GM23338 (cell line): ENCODE measurements at regions not wholly inside any gene's neighbourhood (a gene's known extent, or its start where the extent isn't known, plus 50 kb on each side); places are given as distances from the start of the nearest gene placed in this dataset.

Source experiments
- ATAC-seq: fragments of 200-7000 bp; cut with Tn5 transposase; 3 replicates; pipeline ENCODE4 v1.9.1; 2020
- DNase-seq: peaks from one replicate; pipeline ENCODE4 v3.0.0-alpha.2; 2015; ENCODE audit warnings: low spot score
- H2AFZ ChIP-seq: fragments of 200-600 bp; sonication (generic); 2 replicates; pipeline ENCODE4 v1.8.0; 2016; ENCODE audit warnings: antibody characterized with exemption, mild to moderate bottlenecking, moderate library complexity
- H3F3A ChIP-seq: fragments of 200-600 bp; sonication (generic); replicated peaks from 2 replicates; pipeline ENCODE4 v1.8.0; 2017; ENCODE audit warnings: antibody characterized with exemption, mixed run types, low read depth
- H3K27ac ChIP-seq: fragments of 200-600 bp; sonication (generic); 2 replicates; pipeline ENCODE4 v1.6.1; 2016; ENCODE audit warnings: low read depth
- H3K27me3 ChIP-seq: fragments of 200-600 bp; sonication (generic); 2 replicates; pipeline ENCODE4 v1.8.0; 2016; ENCODE audit warnings: mild to moderate bottlenecking, mixed run types, moderate library complexity; ENCODE audit not compliant: insufficient read depth
- H3K36me3 ChIP-seq: fragments of 200-600 bp; sonication (generic); 2 replicates; pipeline ENCODE4 v1.8.0; 2016; ENCODE audit warnings: mild to moderate bottlenecking; ENCODE audit not compliant: insufficient read depth
- H3K4me1 ChIP-seq: fragments of 200-600 bp; sonication (generic); 2 replicates; pipeline ENCODE4 v1.8.0; 2016; ENCODE audit warnings: mild to moderate bottlenecking, moderate library complexity; ENCODE audit not compliant: insufficient read depth
- H3K4me2 ChIP-seq: fragments of 200-600 bp; sonication (generic); 2 replicates; pipeline ENCODE4 v1.7.1; 2017; ENCODE audit warnings: mixed run types
- H3K4me3 ChIP-seq: fragments of 200-600 bp; sonication (generic); 2 replicates; pipeline ENCODE4 v1.6.1; 2016; ENCODE audit warnings: mixed run types
- H3K79me2 ChIP-seq: fragments of 200-600 bp; sonication (generic); replicated peaks from 2 replicates; pipeline ENCODE4 v1.8.0; 2017; ENCODE audit warnings: mild to moderate bottlenecking; ENCODE audit not compliant: insufficient read depth
- H3K9me2 ChIP-seq: fragments of 200-600 bp; sonication (generic); 2 replicates; pipeline ENCODE4 v1.8.0; 2017; ENCODE audit not compliant: insufficient read depth
- H4K20me1 ChIP-seq: fragments of 200-600 bp; sonication (generic); replicated peaks from 2 replicates; pipeline ENCODE4 v1.8.0; 2017; ENCODE audit warnings: mild to moderate bottlenecking; ENCODE audit not compliant: insufficient read depth
- H3K27ac Mint-ChIP-seq: 2 replicates; pipeline ENCODE4 v1.8.0; 2020; ENCODE audit warnings: inconsistent platforms, mild to moderate bottlenecking, moderate library complexity, mixed read lengths
- H3K27me3 Mint-ChIP-seq: 3 replicates; pipeline ENCODE4 v1.8.0; 2022; ENCODE audit warnings: low read depth, mild to moderate bottlenecking, moderate library complexity, mixed read lengths, inconsistent platforms; ENCODE audit not compliant: insufficient read depth, poor library complexity
- H3K36me3 Mint-ChIP-seq: 3 replicates; pipeline ENCODE4 v1.8.0; 2021; ENCODE audit warnings: low read depth, mild to moderate bottlenecking, inconsistent platforms, moderate library complexity, mixed read lengths
- H3K4me1 Mint-ChIP-seq: 3 replicates; pipeline ENCODE4 v1.8.0; 2020; ENCODE audit warnings: mild to moderate bottlenecking, inconsistent platforms, mixed read lengths
- H3K4me3 Mint-ChIP-seq: 3 replicates; pipeline ENCODE4 v1.8.0; 2021; ENCODE audit warnings: moderate library complexity, mild to moderate bottlenecking, inconsistent platforms, mixed read lengths
- H3K9me3 Mint-ChIP-seq: 3 replicates; pipeline ENCODE4 v1.8.0; 2020; ENCODE audit warnings: moderate library complexity, mild to moderate bottlenecking, inconsistent platforms, mixed read lengths
- EZH2 ChIP-seq: fragments of 200-600 bp; sonication (generic); IDR thresholded peaks from one replicate; pipeline ENCODE4 v1.8.0; 2017; ENCODE audit warnings: antibody characterized with exemption, mild to moderate bottlenecking, low read depth; ENCODE audit not compliant: unreplicated experiment
- EZH2phosphoT487 ChIP-seq: fragments of 200-600 bp; sonication (generic); IDR thresholded peaks from one replicate; pipeline ENCODE4 v1.8.1; 2018; ENCODE audit warnings: antibody characterized with exemption; ENCODE audit not compliant: unreplicated experiment
- JUNB ChIP-seq: IDR thresholded peaks from one replicate; pipeline ENCODE4 v1.6.1; 2016; ENCODE audit warnings: antibody characterized with exemption; ENCODE audit not compliant: unreplicated experiment
- POLR2AphosphoS5 ChIP-seq: IDR thresholded peaks from 2 replicates; pipeline ENCODE4 v1.6.1; 2016; ENCODE audit warnings: antibody characterized with exemption, low read depth
- STAT1 ChIP-seq: IDR thresholded peaks from one replicate; pipeline ENCODE4 v1.6.1; 2016; ENCODE audit warnings: antibody characterized with exemption; ENCODE audit not compliant: unreplicated experiment
- ZNF114 ChIP-seq: fragments of 250-450 bp; sonication (Bioruptor Pico); IDR thresholded peaks from 2 replicates; pipeline ENCODE4 v1.5.0; 2020; ENCODE audit warnings: mild to moderate bottlenecking, moderate library complexity
- ZNF331 ChIP-seq: fragments of 250-450 bp; sonication (Bioruptor Pico); IDR thresholded peaks from 2 replicates; pipeline ENCODE4 v1.5.0; 2020; ENCODE audit warnings: low read depth, mild to moderate bottlenecking, moderate library complexity
- TF ChIP-seq, protein P1 (sequence below): IDR thresholded peaks from one replicate; pipeline ENCODE4 v1.6.1; 2018; ENCODE audit warnings: antibody characterized with exemption; ENCODE audit not compliant: unreplicated experiment
- TF ChIP-seq, protein P2 (sequence below): IDR thresholded peaks from 2 replicates; pipeline ENCODE4 v1.6.1; 2016; ENCODE audit warnings: antibody characterized with exemption
- TF ChIP-seq, protein P3 (sequence below), 2 experiments: fragments of 200-600 bp in 1 of 2; sonication (generic) in 1 of 2; conservative IDR thresholded peaks; 2 replicates each; pipeline versions ENCODE4 v1.5.1 to v1.6.1; 2016 to 2017; ENCODE audit warnings: antibody characterized with exemption in 2 of 2, low read depth in 2 of 2, mild to moderate bottlenecking in 2 of 2, moderate library complexity in 1 of 2

DNA sequence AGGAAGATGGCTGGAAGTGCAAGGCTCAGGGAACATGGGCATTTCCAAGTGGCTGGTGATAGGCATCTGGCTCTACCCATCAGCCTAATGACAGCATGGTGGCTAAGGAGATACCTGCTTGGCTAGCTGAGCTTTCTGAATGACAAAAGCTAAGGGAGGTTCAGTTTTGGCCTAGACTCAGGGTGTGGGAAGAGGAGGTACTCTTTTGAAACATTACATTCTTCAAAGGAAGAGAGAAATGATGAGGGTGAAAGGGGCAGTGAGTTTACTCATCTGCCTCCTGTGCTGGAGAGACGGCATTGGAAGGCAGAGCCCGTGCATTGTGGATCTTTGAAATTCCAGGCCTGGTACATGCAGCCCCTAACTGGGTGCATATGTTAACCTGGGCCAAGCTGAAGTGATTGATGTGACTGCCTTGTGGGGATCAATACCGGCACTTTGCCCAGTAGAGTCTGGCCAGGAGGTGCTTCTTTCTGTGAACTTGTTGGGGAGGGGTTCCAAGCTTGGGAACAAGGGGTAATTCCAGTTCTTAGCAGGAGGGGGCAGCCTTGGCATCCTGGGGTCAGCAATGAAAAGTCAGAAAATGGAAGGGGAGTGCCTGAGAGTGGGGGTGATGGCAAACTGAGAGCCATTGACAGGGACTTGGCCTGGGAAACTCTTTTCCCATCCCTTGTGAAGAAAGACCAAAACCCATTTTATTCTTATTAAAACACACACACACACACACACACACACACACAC is 108.6 kb downstream of the ACER2 start:
- Mint-ChIP-seq H3K36me3 (no peaks in the 10 kb centered on the region), H3K4me1 (peaks cover 6% of the 10 kb centered on the region; the same call in 1 of the 3 replicates)

DNA sequence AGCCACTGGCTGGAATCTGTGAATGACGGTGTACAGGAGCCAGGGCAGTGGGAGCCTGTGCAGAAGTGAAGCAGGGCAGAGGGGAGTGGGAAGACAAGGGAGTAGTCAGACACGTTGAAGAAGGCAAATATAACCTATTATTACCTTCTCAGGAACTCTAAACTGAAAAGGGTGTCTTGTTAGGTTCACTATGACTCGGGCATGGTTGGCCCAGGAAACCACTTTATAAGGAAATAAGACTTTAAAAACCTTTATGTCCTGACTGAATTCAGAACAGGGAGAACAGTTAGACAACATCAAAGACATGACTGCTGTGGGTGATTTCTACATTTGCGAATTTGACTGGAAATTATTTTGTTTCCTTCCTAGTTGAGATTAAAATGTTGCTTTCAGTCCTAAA is 107.5 kb downstream of the ACER2 start:
- Histone ChIP-seq H3K4me3 (no peak overlapping the region), H3F3A (no peaks in the 10 kb centered on the region), H3K79me2 (no peaks in the 10 kb centered on the region), H3K4me2 (no peak overlapping the region), H3K36me3 (no peaks in the 10 kb centered on the region), H3K27me3 (no peaks in the 10 kb centered on the region), H2AFZ (no peak overlapping the region), H3K27ac (no peak overlapping the region), H3K9me2 (no peaks in the 10 kb centered on the region), H4K20me1 (no peaks in the 10 kb centered on the region), H3K4me1 (peaks cover 3% of the 10 kb centered on the region; the same call in 1 of the 2 replicates)
- H3K27me3 Mint-ChIP-seq, result peaks cover 4% of the 10 kb centered on the region
- no peak overlapping the region for H3K27ac Mint-ChIP-seq
- H3K4me1 Mint-ChIP-seq, result peaks cover 6% of the 10 kb centered on the region; the same call in 1 of the 3 replicates
- ATAC-seq (no peak), DNase-seq (no peak)
- no peaks in the 10 kb centered on the region for H3K9me3 Mint-ChIP-seq
- H3K4me3 Mint-ChIP-seq, result no peak overlapping the region
- H3K36me3 Mint-ChIP-seq, result no peaks in the 10 kb centered on the region
- TF ChIP-seq POLR2AphosphoS5 (no peak), ZNF114 (CRISPR knock-in tag) (no peak), STAT1 (no peak), ZNF331 (CRISPR knock-in tag) (no peak), EZH2phosphoT487 (no peak), JUNB (no peak), EZH2 (no peak)
- TF ChIP-seq, protein P1, sequence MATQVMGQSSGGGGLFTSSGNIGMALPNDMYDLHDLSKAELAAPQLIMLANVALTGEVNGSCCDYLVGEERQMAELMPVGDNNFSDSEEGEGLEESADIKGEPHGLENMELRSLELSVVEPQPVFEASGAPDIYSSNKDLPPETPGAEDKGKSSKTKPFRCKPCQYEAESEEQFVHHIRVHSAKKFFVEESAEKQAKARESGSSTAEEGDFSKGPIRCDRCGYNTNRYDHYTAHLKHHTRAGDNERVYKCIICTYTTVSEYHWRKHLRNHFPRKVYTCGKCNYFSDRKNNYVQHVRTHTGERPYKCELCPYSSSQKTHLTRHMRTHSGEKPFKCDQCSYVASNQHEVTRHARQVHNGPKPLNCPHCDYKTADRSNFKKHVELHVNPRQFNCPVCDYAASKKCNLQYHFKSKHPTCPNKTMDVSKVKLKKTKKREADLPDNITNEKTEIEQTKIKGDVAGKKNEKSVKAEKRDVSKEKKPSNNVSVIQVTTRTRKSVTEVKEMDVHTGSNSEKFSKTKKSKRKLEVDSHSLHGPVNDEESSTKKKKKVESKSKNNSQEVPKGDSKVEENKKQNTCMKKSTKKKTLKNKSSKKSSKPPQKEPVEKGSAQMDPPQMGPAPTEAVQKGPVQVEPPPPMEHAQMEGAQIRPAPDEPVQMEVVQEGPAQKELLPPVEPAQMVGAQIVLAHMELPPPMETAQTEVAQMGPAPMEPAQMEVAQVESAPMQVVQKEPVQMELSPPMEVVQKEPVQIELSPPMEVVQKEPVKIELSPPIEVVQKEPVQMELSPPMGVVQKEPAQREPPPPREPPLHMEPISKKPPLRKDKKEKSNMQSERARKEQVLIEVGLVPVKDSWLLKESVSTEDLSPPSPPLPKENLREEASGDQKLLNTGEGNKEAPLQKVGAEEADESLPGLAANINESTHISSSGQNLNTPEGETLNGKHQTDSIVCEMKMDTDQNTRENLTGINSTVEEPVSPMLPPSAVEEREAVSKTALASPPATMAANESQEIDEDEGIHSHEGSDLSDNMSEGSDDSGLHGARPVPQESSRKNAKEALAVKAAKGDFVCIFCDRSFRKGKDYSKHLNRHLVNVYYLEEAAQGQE, result no peak
- TF ChIP-seq, protein P2, sequence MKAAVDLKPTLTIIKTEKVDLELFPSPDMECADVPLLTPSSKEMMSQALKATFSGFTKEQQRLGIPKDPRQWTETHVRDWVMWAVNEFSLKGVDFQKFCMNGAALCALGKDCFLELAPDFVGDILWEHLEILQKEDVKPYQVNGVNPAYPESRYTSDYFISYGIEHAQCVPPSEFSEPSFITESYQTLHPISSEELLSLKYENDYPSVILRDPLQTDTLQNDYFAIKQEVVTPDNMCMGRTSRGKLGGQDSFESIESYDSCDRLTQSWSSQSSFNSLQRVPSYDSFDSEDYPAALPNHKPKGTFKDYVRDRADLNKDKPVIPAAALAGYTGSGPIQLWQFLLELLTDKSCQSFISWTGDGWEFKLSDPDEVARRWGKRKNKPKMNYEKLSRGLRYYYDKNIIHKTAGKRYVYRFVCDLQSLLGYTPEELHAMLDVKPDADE, result no peak

More for the DNA sequence above, 108.6 kb downstream of the ACER2 start:
- Mint-ChIP-seq H3K27me3 (peaks cover 2% of the 10 kb centered on the region), H3K4me3 (no peak overlapping the region), H3K27ac (no peak overlapping the region; the same call in 1 of the 2 replicates), H3K9me3 (no peaks in the 10 kb centered on the region)
- ATAC-seq, result peak; percentile 92
- DNase-seq, result peak; percentile 82
- H4K20me1 ChIP-seq, result no peaks in the 10 kb centered on the region
- no peaks in the 10 kb centered on the region for H3K9me2 ChIP-seq
- no peak overlapping the region for H2AFZ ChIP-seq
- no peaks in the 10 kb centered on the region for H3K27me3 ChIP-seq
- H3K79me2 ChIP-seq, result no peaks in the 10 kb centered on the region
- H3K4me3 ChIP-seq, result no peak overlapping the region
- TF ChIP-seq, protein P3, sequence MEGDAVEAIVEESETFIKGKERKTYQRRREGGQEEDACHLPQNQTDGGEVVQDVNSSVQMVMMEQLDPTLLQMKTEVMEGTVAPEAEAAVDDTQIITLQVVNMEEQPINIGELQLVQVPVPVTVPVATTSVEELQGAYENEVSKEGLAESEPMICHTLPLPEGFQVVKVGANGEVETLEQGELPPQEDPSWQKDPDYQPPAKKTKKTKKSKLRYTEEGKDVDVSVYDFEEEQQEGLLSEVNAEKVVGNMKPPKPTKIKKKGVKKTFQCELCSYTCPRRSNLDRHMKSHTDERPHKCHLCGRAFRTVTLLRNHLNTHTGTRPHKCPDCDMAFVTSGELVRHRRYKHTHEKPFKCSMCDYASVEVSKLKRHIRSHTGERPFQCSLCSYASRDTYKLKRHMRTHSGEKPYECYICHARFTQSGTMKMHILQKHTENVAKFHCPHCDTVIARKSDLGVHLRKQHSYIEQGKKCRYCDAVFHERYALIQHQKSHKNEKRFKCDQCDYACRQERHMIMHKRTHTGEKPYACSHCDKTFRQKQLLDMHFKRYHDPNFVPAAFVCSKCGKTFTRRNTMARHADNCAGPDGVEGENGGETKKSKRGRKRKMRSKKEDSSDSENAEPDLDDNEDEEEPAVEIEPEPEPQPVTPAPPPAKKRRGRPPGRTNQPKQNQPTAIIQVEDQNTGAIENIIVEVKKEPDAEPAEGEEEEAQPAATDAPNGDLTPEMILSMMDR (conservative IDR thresholded peaks at IDR 0.05; ENCODE audit: low read depth in 2 of 2), result peak; percentile 66 to 89
- TF ChIP-seq, protein P2, result no peak
- no peaks in the 10 kb centered on the region for H3F3A ChIP-seq
- no peak overlapping the region for H3K27ac ChIP-seq
- no peak overlapping the region for H3K4me2 ChIP-seq
- no peaks in the 10 kb centered on the region for H3K36me3 ChIP-seq
- peaks cover 3% of the 10 kb centered on the region; the same call in 1 of the 2 replicates for H3K4me1 ChIP-seq
